Ecto neural progenitor cell (in vitro differentiated cells): ENCODE measurements at regions not wholly inside any gene's neighbourhood (a gene's known extent, or its start where the extent isn't known, plus 50 kb on each side); places are given as distances from the start of the nearest gene placed in this dataset.

Source experiments
- DNase-seq: peaks from one replicate; pipeline ENCODE4 v3.0.0-alpha.2; 2018; ENCODE audit warnings: low spot score

GRCh38 chr9:129326061-129327005, 148.3 kb upstream of the IER5L start:
- DNase-seq: no peak

GRCh38 chr9:129324808-129325502, 146.9 kb upstream of the IER5L start:
- DNase-seq: no peak

- DNase-seq: no peak
Measured at GRCh38 chr9:129323999-129324553, 146.0 kb upstream of the IER5L start.

- DNase-seq: no peak
Measured at GRCh38 chr9:129323376-129323998, 145.4 kb upstream of the IER5L start.

GRCh38 chr9:129322641-129323375, 144.7 kb upstream of the IER5L start:
- no peak for DNase-seq

GRCh38 chr9:129322022-129322621, 144.1 kb upstream of the IER5L start:
- DNase-seq: no peak

- peak; percentile 42 for DNase-seq
Measured at GRCh38 chr9:129321286-129322021, 143.4 kb upstream of the IER5L start.

GRCh38 chr9:129320575-129321285, 142.7 kb upstream of the IER5L start:
- peak; percentile 68 for DNase-seq

- peak; percentile 41 for DNase-seq
Measured at GRCh38 chr9:129319938-129320481, 141.9 kb upstream of the IER5L start.

GRCh38 chr9:129319076-129319937, 141.2 kb upstream of the IER5L start:
- peak; percentile 43 for DNase-seq

GRCh38 chr9:129318121-129319075, 140.3 kb upstream of the IER5L start:
- DNase-seq: peak; percentile 61

GRCh38 chr9:129317179-129318011, 139.3 kb upstream of the IER5L start:
- peak; percentile 64 for DNase-seq

GRCh38 chr9:129316281-129317030, 138.4 kb upstream of the IER5L start:
- peak; percentile 41 for DNase-seq

GRCh38 chr9:129313331-129313955, 135.4 kb upstream of the IER5L start:
- DNase-seq: no peak
